Stomach (tissue), 4 donors: ENCODE measurements at regions not wholly inside any gene's neighbourhood (a gene's known extent, or its start where the extent isn't known, plus 50 kb on each side); places are given as distances from the start of the nearest gene placed in this dataset.

Source experiments
- CTCF ChIP-seq, 7 experiments: fragments of 450-650 bp in 4 of 7; fragments of 200-600 bp in 3 of 7; sonication (generic) in 3 of 7; IDR thresholded peaks; one replicate each; pipeline ENCODE4 v1.5.1; 2016 to 2019; ENCODE audit warnings: antibody characterized with exemption in 7 of 7, control low read depth in 2 of 7, mild to moderate bottlenecking in 1 of 7
- EP300 ChIP-seq: sonication (generic); formaldehyde crosslinking; IDR thresholded peaks from one replicate; pipeline ENCODE4 v1.6.1; 2017; ENCODE audit warnings: antibody characterized with exemption
- POLR2A ChIP-seq, 4 donors: fragments of 450-650 bp; IDR thresholded peaks; one replicate each; pipeline ENCODE4 v1.6.1; 2016; ENCODE audit warnings: antibody characterized with exemption in 4 of 4, control low read depth in 2 of 4, mild to moderate bottlenecking in 1 of 4, moderate library complexity in 1 of 4

- TF ChIP-seq CTCF (IDR thresholded peaks at IDR 0.05) (no peak), POLR2A (IDR thresholded peaks at IDR 0.05) (no peak), EP300 (no peak)
These were observed 49.8 kb upstream of the TESK1 start for GRCh38 chr9:35555246-35555701.
